Heart left ventricle (tissue), 16 donors: ENCODE measurements at regions not wholly inside any gene's neighbourhood (a gene's known extent, or its start where the extent isn't known, plus 50 kb on each side); places are given as distances from the start of the nearest gene placed in this dataset.
A peak's percentile ranks its signal among the peaks of the same experiment; 100 is the strongest.

Experiments used
- ATAC-seq, 4 donors: fragments of 200-7000 bp; cut with Tn5 transposase; one replicate each; pipeline ENCODE4 v1.9.1; 2020 to 2022; ENCODE audit warnings: moderate library complexity in 4 of 4, mild to moderate bottlenecking in 3 of 4, moderate number of reproducible peaks in 1 of 4
- DNase-seq, 5 donors: peaks; one replicate each; pipeline ENCODE4 v3.0.0-alpha.2; 2020
- H3K27ac ChIP-seq, 12 donors: fragments of 200-600 bp; sonication (generic) in 4 of 12; one replicate each; pipeline versions ENCODE4 v1.5.0 to v1.8.0; 2016 to 2022; ENCODE audit warnings: mild to moderate bottlenecking in 2 of 12
- H3K27me3 ChIP-seq, 9 donors: fragments of 200-600 bp; sonication (generic) in 2 of 9; one replicate each; pipeline versions ENCODE4 v1.5.1 to v1.8.0; 2016 to 2022; ENCODE audit warnings: mild to moderate bottlenecking in 3 of 9
- H3K36me3 ChIP-seq, 9 donors: fragments of 200-600 bp; sonication (generic) in 2 of 9; one replicate each; pipeline versions ENCODE4 v1.5.0 to v1.8.0; 2018 to 2022; ENCODE audit warnings: mild to moderate bottlenecking in 2 of 9
- H3K4me1 ChIP-seq, 12 donors: fragments of 200-600 bp; sonication (generic) in 4 of 12; one replicate each; pipeline versions ENCODE4 v1.5.0 to v1.8.0; 2016 to 2022; ENCODE audit warnings: mild to moderate bottlenecking in 3 of 12
- H3K4me3 ChIP-seq, 12 donors: fragments of 200-600 bp; sonication (generic) in 4 of 12; one replicate each; pipeline versions ENCODE4 v1.5.0 to v1.8.0; 2017 to 2022; ENCODE audit warnings: mild to moderate bottlenecking in 9 of 12, moderate library complexity in 4 of 12
- H3K9me3 ChIP-seq, 12 donors: fragments of 200-600 bp; sonication (generic) in 4 of 12; one replicate each; pipeline versions ENCODE4 v1.5.0 to v1.8.0; 2016 to 2022; ENCODE audit warnings: mild to moderate bottlenecking in 1 of 12
- CTCF ChIP-seq, 12 donors: fragments of 200-600 bp; sonication (generic) in 4 of 12; IDR thresholded peaks; one replicate each; pipeline versions ENCODE4 v1.5.0 to v1.8.0; 2018 to 2022; ENCODE audit warnings: antibody characterized with exemption in 12 of 12, mild to moderate bottlenecking in 5 of 12
- POLR2A ChIP-seq, 2 donors: fragments of 450-650 bp; IDR thresholded peaks; one replicate each; pipeline ENCODE4 v1.6.1; 2017; ENCODE audit warnings: antibody characterized with exemption in 2 of 2, mild to moderate bottlenecking in 2 of 2, moderate library complexity in 2 of 2
- WGBS, 4 donors: extraction: QIAGEN DNeasy Blood & Tissue Kit in 2 of 4; methylation state at CpG; one replicate each; pipeline versions ENCODE4 v1.1.5 to v1.1.7; 2013 to 2018; 5-methylcytosine and 5-hydroxymethylcytosine counted together
- intact Hi-C, 10 donors: fragments of 100-400 bp; cut with DNase I; formaldehyde crosslinking; loops; one replicate each; pipeline versions ENCODE4 v1.11.1 to v1.14.2; 2022
- donor health status: ischemic (EF 13 %, LVEDD 7.1; RV severe dilation, severe dysfunction).
- donor health status: healthy with polysubstance abuse.
- donor health status: DM: no; HTN: yes; CAD: no.
- donor health status: DM: no; HTN: no; CAD: no.
- donor health status: ischemic (EF 25% LVEDD 6.9; RV normal size, moderate dysfunction).
- donor health status: ischemic (EF 25% LVEDD 5.7; RV mildly dilated, moderate dysfunction).
- donor health status: healthy.
- donor health status: DM: yes; HTN: yes; CAD: no.
- donor health status: ischemic (EF 35%, LVEDD 5.7; RV mildly dilated, moderate dysfunction).
- donor health status: nonischemic (EF 11% LVEDD 7.7; RV severe dilation, severe dysfunction).
- donor health status: DM: yes; HTN: yes; CAD: no.
- donor health status: PGD.
- donor health status: ischemic (EF 29% LVEDD 5.4; RV normal size, mild dysfunction).
- donor health status: nonischemic (EF 23%, LVEDD 6.1; RV moderate dilation, normal function).

DNA sequence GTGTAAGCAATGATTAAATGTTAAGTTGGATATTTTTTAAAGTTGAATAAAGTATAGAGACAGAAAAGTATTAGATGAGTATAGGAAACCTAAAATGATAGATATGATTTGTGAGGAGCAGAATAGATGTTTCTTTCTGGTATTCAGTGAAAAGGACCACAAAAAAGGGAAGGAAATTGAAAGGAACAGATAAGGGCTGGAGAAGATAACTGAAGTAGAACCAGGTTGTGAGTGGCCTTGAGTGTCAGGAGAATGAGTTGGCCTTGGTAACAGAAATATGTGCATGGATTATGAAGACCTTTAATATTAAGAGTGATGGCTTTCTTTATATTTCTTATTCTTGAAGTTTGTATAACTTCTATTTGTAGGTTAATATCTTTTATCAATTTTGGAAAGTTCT, 543.5 kb downstream of the METTL4 start:
- Histone ChIP-seq H3K4me1 (peaks cover 0 to 3% (median 0%) of the 10 kb centered on the region in 12 donors), H3K36me3 (no peaks in the 10 kb centered on the region), H3K27me3 (no peaks in the 10 kb centered on the region), H3K9me3 (no peaks in the 10 kb centered on the region), H3K27ac (no peak overlapping the region), H3K4me3 (no peak overlapping the region)
- intact Hi-C loops, result no loop called here
- ATAC-seq (no peak), DNase-seq (no peak)
- TF ChIP-seq POLR2A (IDR thresholded peaks at IDR 0.05), result no peak
- no peak for TF ChIP-seq CTCF (IDR thresholded peaks at IDR 0.05)

GRCh38 chr18:2028986-2029385, 542.3 kb downstream of the METTL4 start:
- intact Hi-C loops, result no loop called here
- H3K9me3 ChIP-seq, result no peaks in the 10 kb centered on the region

GRCh38 chr18:2030647-2031046, 540.7 kb downstream of the METTL4 start:
- H3K9me3 ChIP-seq, result no peaks in the 10 kb centered on the region
- no peak for TF ChIP-seq CTCF (IDR thresholded peaks at IDR 0.05)
- no peak for TF ChIP-seq POLR2A (IDR thresholded peaks at IDR 0.05)
- H3K4me1 ChIP-seq, result peaks cover 0 to 3% (median 0%) of the 10 kb centered on the region in 12 donors
- ATAC-seq (no peak), DNase-seq (no peak)
- no peaks in the 10 kb centered on the region for H3K36me3 ChIP-seq
- no peaks in the 10 kb centered on the region for H3K27me3 ChIP-seq
- H3K4me3 ChIP-seq, result no peak overlapping the region
- no peak overlapping the region for H3K27ac ChIP-seq
- intact Hi-C loops, result no loop called here

More at GRCh38 chr18:2028986-2029385, 542.3 kb downstream of the METTL4 start:
- Histone ChIP-seq H3K27me3 (no peaks in the 10 kb centered on the region), H3K27ac (no peak overlapping the region), H3K4me3 (no peak overlapping the region), H3K4me1 (peaks cover 0 to 3% (median 0%) of the 10 kb centered on the region in 12 donors), H3K36me3 (no peaks in the 10 kb centered on the region)
- no peak for TF ChIP-seq CTCF (IDR thresholded peaks at IDR 0.05)
- no peak for TF ChIP-seq POLR2A (IDR thresholded peaks at IDR 0.05)
- WGBS, 4 donors, result 43 to 57% (median 50%) methylated on average over 3 of the region's 3 CpGs
- no peak for DNase-seq
- no peak for ATAC-seq

DNA sequence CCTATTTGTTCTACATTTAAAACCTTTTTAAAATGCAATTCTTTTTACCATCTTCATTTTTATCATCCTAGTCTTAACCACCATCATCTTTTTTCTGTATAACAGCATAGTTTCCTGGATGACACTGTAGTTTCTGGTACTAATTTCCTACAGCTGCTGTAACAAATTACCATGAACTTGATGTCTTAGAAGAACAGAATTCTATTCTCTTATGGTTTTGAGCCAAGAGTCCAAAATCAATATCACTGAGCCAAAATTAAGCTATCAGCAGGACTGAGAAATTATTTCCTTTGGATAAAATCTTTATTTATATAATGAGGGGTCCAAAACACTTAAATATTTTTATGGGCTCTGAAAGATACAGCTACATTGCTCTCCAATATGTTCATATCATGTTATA, 539.3 kb downstream of the METTL4 start:
- H3K27ac ChIP-seq, result peak overlapping the region in 1 of 12 donors; percentile 11
- ATAC-seq, result no peak
- no peaks in the 10 kb centered on the region for H3K36me3 ChIP-seq
- no peak overlapping the region for H3K4me3 ChIP-seq
- no peak for TF ChIP-seq CTCF (IDR thresholded peaks at IDR 0.05)
- TF ChIP-seq POLR2A (IDR thresholded peaks at IDR 0.05), result no peak
- no peaks in the 10 kb centered on the region for H3K9me3 ChIP-seq
- no peaks in the 10 kb centered on the region for H3K27me3 ChIP-seq
- H3K4me1 ChIP-seq, result peaks cover 0 to 3% (median 0%) of the 10 kb centered on the region in 12 donors
- intact Hi-C loops, result no loop called here
- no peak for DNase-seq
